ENCODE measurements at regions not wholly inside any gene's neighbourhood (a gene's known extent, or its start where the extent isn't known, plus 50 kb on each side); places are given as distances from the start of the nearest gene placed in this dataset.
A peak's percentile ranks its signal among the peaks of the same experiment; 100 is the strongest.

GRCh38 chr6:79864421-79864820 is 82.9 kb downstream of the ELOVL4 start:
- DNase-seq (ENCODE audit: low read depth): no peak

- DNase-seq (ENCODE audit: low read depth): no peak
Measured at GRCh38 chr6:79864001-79864400, 83.4 kb downstream of the ELOVL4 start.

- no peak for DNase-seq (ENCODE audit: low read depth)
Measured at GRCh38 chr6:79863566-79863965, 83.8 kb downstream of the ELOVL4 start.

GRCh38 chr6:79862711-79863110 is 84.6 kb downstream of the ELOVL4 start:
- DNase-seq (ENCODE audit: low read depth): no peak

GRCh38 chr6:79862126-79862525 is 85.2 kb downstream of the ELOVL4 start:
- no peak for DNase-seq (ENCODE audit: low read depth)

GRCh38 chr6:79861023-79861422 is 86.3 kb downstream of the ELOVL4 start:
- DNase-seq (ENCODE audit: low read depth): no peak

- DNase-seq (ENCODE audit: low read depth): no peak
Measured at GRCh38 chr6:79847426-79847825, 99.9 kb downstream of the ELOVL4 start.

GRCh38 chr6:79842376-79843040 is 104.8 kb downstream of the ELOVL4 start:
- DNase-seq (ENCODE audit: low read depth): no peak

- no peak for DNase-seq (ENCODE audit: low read depth)
Measured at GRCh38 chr6:79841577-79842375, 105.6 kb downstream of the ELOVL4 start.

GRCh38 chr6:79838851-79839250 is 108.5 kb downstream of the ELOVL4 start:
- no peak for DNase-seq (ENCODE audit: low read depth)

- no peak for DNase-seq (ENCODE audit: low read depth)
Measured at GRCh38 chr6:79833964-79834284, 113.4 kb downstream of the ELOVL4 start.

- DNase-seq (ENCODE audit: low read depth): peak; percentile 9
Measured at GRCh38 chr6:79833264-79833963, 113.9 kb downstream of the ELOVL4 start.

GRCh38 chr6:79832723-79833122 is 114.6 kb downstream of the ELOVL4 start:
- no peak for DNase-seq (ENCODE audit: low read depth)

GRCh38 chr6:79824202-79824601 is 123.2 kb downstream of the ELOVL4 start:
- DNase-seq (ENCODE audit: low read depth): no peak

GRCh38 chr6:79821859-79822258 is 125.5 kb downstream of the ELOVL4 start:
- peak; percentile 10 for DNase-seq (ENCODE audit: low read depth)

GRCh38 chr6:79818471-79818870 is 128.9 kb downstream of the ELOVL4 start:
- DNase-seq (ENCODE audit: low read depth): peak; percentile 8

GRCh38 chr6:79814940-79815339 is 132.4 kb downstream of the ELOVL4 start:
- DNase-seq (ENCODE audit: low read depth): no peak

- DNase-seq (ENCODE audit: low read depth): peak; percentile 58
Measured at GRCh38 chr6:79813854-79814709, 133.3 kb downstream of the ELOVL4 start.

- DNase-seq (ENCODE audit: low read depth): no peak
Measured at GRCh38 chr6:79813143-79813850, 134.1 kb downstream of the ELOVL4 start.

GRCh38 chr6:79812195-79812594 is 135.2 kb downstream of the ELOVL4 start:
- no peak for DNase-seq (ENCODE audit: low read depth)

GRCh38 chr6:79810871-79811270 is 136.5 kb downstream of the ELOVL4 start:
- DNase-seq (ENCODE audit: low read depth): no peak
